ENCODE measurements at regions not wholly inside any gene's neighbourhood (a gene's known extent, or its start where the extent isn't known, plus 50 kb on each side); places are given as distances from the start of the nearest gene placed in this dataset.

DNA sequence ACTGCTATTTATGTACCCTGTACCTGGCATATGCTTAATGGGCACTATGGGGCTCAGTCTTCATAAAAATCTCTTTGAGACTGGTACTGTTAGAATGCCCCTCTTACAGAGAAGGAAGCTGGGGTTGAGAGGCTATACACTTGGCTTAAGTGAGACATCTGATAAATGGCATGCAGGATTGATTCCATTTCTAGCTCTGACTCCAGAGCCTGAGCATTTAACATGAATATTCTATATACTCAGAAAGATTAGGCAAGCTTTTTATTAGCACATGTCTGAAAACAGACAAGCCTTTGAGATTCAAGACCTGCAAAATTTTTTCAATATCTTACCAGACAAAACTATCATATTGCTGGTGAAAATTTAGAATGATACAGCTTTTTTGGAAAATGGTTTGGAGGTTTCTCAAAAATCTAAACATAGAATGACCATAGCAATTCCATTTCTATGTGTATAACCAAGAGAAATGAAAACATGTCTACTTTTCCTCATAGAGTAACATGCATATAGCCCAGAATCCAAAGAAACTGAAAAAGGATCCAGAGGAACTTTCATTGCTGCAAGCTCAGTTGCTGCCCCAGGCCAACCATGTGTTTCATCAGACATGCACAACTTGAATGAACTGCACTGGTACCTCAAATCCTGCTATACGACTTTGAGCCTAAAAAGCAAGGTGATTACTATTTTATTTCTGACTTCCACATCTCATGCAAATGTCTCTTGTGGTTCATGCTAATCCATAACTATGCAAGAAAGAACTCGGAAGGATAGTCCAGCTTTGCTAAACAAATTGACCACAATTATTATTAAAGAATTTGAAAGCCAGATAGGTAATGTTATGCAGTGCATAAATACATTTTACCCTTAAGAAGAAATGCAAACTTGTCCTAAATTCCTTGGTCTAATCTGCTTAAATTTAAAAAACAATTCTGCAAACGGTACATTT, 389.0 kb upstream of the GRIA1 start:
- H3K36me3 Mint-ChIP-seq (ENCODE audit: low read depth) = no peaks in the 10 kb centered on the region
- no peaks in the 10 kb centered on the region for H3K4me1 Mint-ChIP-seq
- TF ChIP-seq, protein P1, sequence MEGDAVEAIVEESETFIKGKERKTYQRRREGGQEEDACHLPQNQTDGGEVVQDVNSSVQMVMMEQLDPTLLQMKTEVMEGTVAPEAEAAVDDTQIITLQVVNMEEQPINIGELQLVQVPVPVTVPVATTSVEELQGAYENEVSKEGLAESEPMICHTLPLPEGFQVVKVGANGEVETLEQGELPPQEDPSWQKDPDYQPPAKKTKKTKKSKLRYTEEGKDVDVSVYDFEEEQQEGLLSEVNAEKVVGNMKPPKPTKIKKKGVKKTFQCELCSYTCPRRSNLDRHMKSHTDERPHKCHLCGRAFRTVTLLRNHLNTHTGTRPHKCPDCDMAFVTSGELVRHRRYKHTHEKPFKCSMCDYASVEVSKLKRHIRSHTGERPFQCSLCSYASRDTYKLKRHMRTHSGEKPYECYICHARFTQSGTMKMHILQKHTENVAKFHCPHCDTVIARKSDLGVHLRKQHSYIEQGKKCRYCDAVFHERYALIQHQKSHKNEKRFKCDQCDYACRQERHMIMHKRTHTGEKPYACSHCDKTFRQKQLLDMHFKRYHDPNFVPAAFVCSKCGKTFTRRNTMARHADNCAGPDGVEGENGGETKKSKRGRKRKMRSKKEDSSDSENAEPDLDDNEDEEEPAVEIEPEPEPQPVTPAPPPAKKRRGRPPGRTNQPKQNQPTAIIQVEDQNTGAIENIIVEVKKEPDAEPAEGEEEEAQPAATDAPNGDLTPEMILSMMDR (IDR thresholded peaks at IDR 0.05; ENCODE audit: unreplicated experiment in 3 of 3) = no peak
- H3K4me3 Mint-ChIP-seq = no peak overlapping the region
- no peak overlapping the region for H3K27ac Mint-ChIP-seq
- H3K27me3 Mint-ChIP-seq (ENCODE audit: low read depth) = no peaks in the 10 kb centered on the region
- peaks cover 3% of the 10 kb centered on the region for H3K9me3 Mint-ChIP-seq

DNA sequence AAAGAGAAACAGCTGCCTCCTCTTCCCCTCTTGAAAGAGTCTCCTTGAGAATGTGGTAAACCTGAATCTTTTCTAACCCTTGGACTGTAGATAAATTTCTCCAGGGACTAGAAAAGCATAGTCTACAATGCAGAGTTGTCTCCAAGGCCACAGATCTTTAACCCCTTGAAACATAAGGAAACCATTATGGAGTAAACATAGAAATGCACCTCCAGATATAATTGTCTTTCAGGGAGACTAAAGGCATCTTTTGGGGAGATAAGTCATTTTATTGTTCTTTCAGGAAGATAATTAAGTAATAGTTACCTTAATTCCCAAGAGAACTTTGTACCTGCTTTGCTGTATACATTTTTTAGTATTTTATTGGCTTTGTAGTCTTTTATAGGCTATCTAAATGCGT, 373.6 kb upstream of the GRIA1 start:
- no peak overlapping the region for H3K27ac Mint-ChIP-seq
- H3K9me3 Mint-ChIP-seq = peaks cover 2% of the 10 kb centered on the region
- TF ChIP-seq, protein P1 (IDR thresholded peaks at IDR 0.05; ENCODE audit: unreplicated experiment in 3 of 3) = no peak
- no peaks in the 10 kb centered on the region for H3K36me3 Mint-ChIP-seq (ENCODE audit: low read depth)
- no peak overlapping the region for H3K4me3 Mint-ChIP-seq
- H3K4me1 Mint-ChIP-seq = no peaks in the 10 kb centered on the region
- H3K27me3 Mint-ChIP-seq (ENCODE audit: low read depth) = no peaks in the 10 kb centered on the region

DNA sequence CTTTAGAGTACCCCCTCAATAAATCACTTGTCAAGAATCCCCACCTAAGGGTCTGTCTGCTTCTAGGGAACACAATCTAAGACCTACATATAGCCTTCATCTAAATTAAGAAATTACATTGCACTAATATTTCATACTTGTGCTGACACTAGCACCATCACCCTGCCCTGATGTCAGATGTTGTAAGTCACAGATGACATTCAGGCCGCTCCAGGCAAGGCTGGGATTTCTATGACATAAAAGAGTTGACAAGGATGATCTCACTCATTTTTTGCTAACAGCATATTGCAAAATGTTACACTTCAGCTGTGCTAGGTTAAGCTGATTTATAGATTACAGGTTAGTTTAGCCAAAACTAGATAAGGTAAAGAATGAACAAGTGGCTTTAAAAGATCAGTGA, 372.5 kb upstream of the GRIA1 start:
- TF ChIP-seq, protein P1 (IDR thresholded peaks at IDR 0.05; ENCODE audit: unreplicated experiment in 3 of 3) = no peak
- H3K4me1 Mint-ChIP-seq = no peaks in the 10 kb centered on the region
- H3K36me3 Mint-ChIP-seq (ENCODE audit: low read depth) = no peaks in the 10 kb centered on the region
- peaks cover 2% of the 10 kb centered on the region for H3K9me3 Mint-ChIP-seq
- H3K4me3 Mint-ChIP-seq = no peak overlapping the region
- H3K27ac Mint-ChIP-seq = no peak overlapping the region
- H3K27me3 Mint-ChIP-seq (ENCODE audit: low read depth) = no peaks in the 10 kb centered on the region

DNA sequence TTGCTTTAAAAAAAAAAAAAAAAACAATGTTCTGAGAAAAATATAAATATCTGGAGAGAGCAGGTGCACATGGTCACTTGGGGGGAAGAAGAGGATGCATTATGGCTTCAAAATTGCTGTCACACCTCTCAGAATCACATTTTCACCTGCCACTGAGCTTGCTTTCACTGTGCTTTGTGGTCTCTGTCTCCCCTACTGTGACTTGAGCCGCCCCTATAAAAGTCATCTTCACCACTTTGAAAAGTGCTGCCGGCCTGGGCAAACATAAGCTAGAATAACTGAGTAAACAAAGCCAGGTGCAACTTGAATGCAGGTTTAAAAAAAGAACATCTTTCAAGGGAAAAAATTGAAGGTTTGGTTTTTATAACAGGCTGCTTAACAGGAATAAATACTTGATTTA, 368.1 kb upstream of the GRIA1 start:
- peaks cover 2% of the 10 kb centered on the region for H3K9me3 Mint-ChIP-seq
- no peaks in the 10 kb centered on the region for H3K4me1 Mint-ChIP-seq
- no peak overlapping the region for H3K27ac Mint-ChIP-seq
- H3K36me3 Mint-ChIP-seq (ENCODE audit: low read depth) = no peaks in the 10 kb centered on the region
- TF ChIP-seq, protein P1 (IDR thresholded peaks at IDR 0.05; ENCODE audit: unreplicated experiment in 3 of 3) = no peak
- H3K27me3 Mint-ChIP-seq (ENCODE audit: low read depth) = no peaks in the 10 kb centered on the region
- H3K4me3 Mint-ChIP-seq = no peak overlapping the region

DNA sequence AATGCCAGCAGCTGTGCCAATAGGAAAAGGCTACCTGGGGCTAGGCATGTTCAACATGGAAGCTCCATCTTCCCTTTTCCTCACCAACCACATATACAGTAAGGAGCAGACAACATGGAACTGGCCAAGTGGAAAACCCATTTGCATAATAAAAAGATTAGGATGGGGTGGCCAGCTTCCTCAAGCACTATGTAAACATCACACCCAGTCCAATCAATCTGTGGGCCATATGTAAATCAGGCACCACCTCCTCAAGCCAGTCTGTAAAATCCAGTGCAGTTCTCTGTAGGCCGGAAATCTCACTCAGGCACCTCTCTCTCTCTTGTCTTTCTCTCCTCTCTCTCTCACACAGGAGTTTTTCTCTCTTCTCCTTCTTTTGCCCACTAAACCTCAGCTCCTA, 360.2 kb upstream of the GRIA1 start:
- Mint-ChIP-seq H3K27ac (no peak overlapping the region), H3K4me3 (no peak overlapping the region), H3K4me1 (no peaks in the 10 kb centered on the region), H3K9me3 (no peaks in the 10 kb centered on the region), H3K27me3 (ENCODE audit: low read depth) (no peaks in the 10 kb centered on the region), H3K36me3 (ENCODE audit: low read depth) (no peaks in the 10 kb centered on the region)
- TF ChIP-seq, protein P1 (IDR thresholded peaks at IDR 0.05; ENCODE audit: unreplicated experiment in 3 of 3) = no peak

DNA sequence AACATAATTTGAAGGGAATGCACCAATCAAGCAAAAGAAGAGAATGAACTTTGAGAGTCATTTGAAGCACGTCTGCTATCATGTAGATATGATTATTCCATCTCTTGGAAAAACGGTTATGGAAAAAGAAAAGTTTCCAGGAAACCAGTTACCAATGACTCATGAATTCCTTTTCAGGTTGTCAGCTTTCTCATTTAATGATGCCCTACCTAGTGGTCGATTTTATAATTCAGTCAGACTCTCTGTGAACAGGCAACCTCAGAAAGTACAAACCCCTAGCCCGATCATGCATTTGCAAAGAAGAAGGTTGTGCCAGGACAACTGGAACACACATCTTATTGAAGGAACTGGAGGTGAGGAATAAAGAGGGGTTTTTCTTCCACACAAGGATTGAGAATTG, 355.1 kb upstream of the GRIA1 start:
- no peaks in the 10 kb centered on the region for H3K9me3 Mint-ChIP-seq
- no peak overlapping the region for H3K27ac Mint-ChIP-seq
- no peak overlapping the region for H3K4me3 Mint-ChIP-seq
- TF ChIP-seq, protein P1 (IDR thresholded peaks at IDR 0.05; ENCODE audit: unreplicated experiment in 3 of 3) = no peak
- no peaks in the 10 kb centered on the region for H3K36me3 Mint-ChIP-seq (ENCODE audit: low read depth)
- H3K27me3 Mint-ChIP-seq (ENCODE audit: low read depth) = no peaks in the 10 kb centered on the region
- H3K4me1 Mint-ChIP-seq = no peaks in the 10 kb centered on the region

All from nephron (organoid).